Keratinocyte (primary cell): ENCODE measurements at regions not wholly inside any gene's neighbourhood (a gene's known extent, or its start where the extent isn't known, plus 50 kb on each side); places are given as distances from the start of the nearest gene placed in this dataset.

Source experiments
- DNase-seq: peaks from one replicate; pipeline ENCODE4 v3.0.0-alpha.2; 2011; ENCODE audit warnings: low read depth, missing footprints, low spot score
- FAIRE-seq: peaks from 2 replicates; lab custom pipeline; 2011; peaks lifted over from hg19 to GRCh38; lab: Jason Lieb, UNC
- H2AFZ ChIP-seq: 2 replicates; pipeline ENCODE4 v1.6.0; 2012; ENCODE audit warnings: low read length, control low read depth, inconsistent platforms; ENCODE audit not compliant: control insufficient read depth
- H3K27ac ChIP-seq: 2 replicates; pipeline ENCODE4 v1.5.1; 2011; ENCODE audit warnings: low read length; ENCODE audit not compliant: control insufficient read depth, insufficient read depth
- H3K27me3 ChIP-seq: 3 replicates; pipeline ENCODE4 v1.6.0; 2011; ENCODE audit warnings: low read length; ENCODE audit not compliant: control insufficient read depth, insufficient read depth; ENCODE audit errors: extremely low read depth
- H3K36me3 ChIP-seq, 2 experiments: 2 replicates in 1 of 2; 3 replicates in 1 of 2; pipeline ENCODE4 v1.5.1; 2011; ENCODE audit warnings: low read length in 2 of 2, mild to moderate bottlenecking in 1 of 2; ENCODE audit not compliant: control insufficient read depth in 2 of 2, insufficient read depth in 2 of 2; ENCODE audit errors: extremely low read depth in 1 of 2
- H3K4me1 ChIP-seq: 3 replicates; pipeline ENCODE4 v1.5.1; 2011; ENCODE audit warnings: low read length; ENCODE audit not compliant: control insufficient read depth, insufficient read depth; ENCODE audit errors: extremely low read depth
- H3K4me2 ChIP-seq: 3 replicates; pipeline ENCODE4 v1.6.0; 2011; ENCODE audit warnings: low read depth, low read length; ENCODE audit not compliant: control insufficient read depth, insufficient read depth; ENCODE audit errors: extremely low read depth
- H3K4me3 ChIP-seq, 3 experiments: fragments of 200-600 bp in 1 of 3; sonication (generic) in 1 of 3; 2 replicates in 2 of 3; 3 replicates in 1 of 3; pipeline ENCODE4 v1.5.1; 2011 to 2016; ENCODE audit warnings: low read length in 3 of 3, mild to moderate bottlenecking in 3 of 3, control low read depth in 2 of 3, inconsistent platforms in 1 of 3, low read depth in 1 of 3, mixed read lengths in 1 of 3, mixed run types in 1 of 3, moderate library complexity in 1 of 3; ENCODE audit not compliant: control insufficient read depth in 2 of 3, insufficient read depth in 2 of 3; ENCODE audit errors: extremely low read depth in 1 of 3
- H3K79me2 ChIP-seq: 2 replicates; pipeline ENCODE4 v1.6.0; 2012; ENCODE audit warnings: low read length; ENCODE audit not compliant: control insufficient read depth, insufficient read depth
- H3K9ac ChIP-seq: 3 replicates; pipeline ENCODE4 v1.6.0; 2011; ENCODE audit warnings: low read length; ENCODE audit not compliant: control insufficient read depth, insufficient read depth; ENCODE audit errors: extremely low read depth
- H3K9me1 ChIP-seq: 3 replicates; pipeline ENCODE4 v1.6.0; 2011; ENCODE audit warnings: low read length; ENCODE audit not compliant: control insufficient read depth, insufficient read depth; ENCODE audit errors: extremely low read depth
- H3K9me3 ChIP-seq: 2 replicates; pipeline ENCODE4 v1.5.1; 2012; ENCODE audit warnings: low read depth, low read length; ENCODE audit not compliant: control insufficient read depth
- H4K20me1 ChIP-seq: 3 replicates; pipeline ENCODE4 v1.6.0; 2011; ENCODE audit warnings: low read length; ENCODE audit not compliant: control insufficient read depth, insufficient read depth; ENCODE audit errors: extremely low read depth
- EZH2 ChIP-seq: IDR thresholded peaks from one replicate; pipeline ENCODE4 v1.6.1; 2012; ENCODE audit warnings: inconsistent platforms, mild to moderate bottlenecking, low read length, moderate library complexity
- dilution Hi-C: fragments of 300-500 bp; cut with MboI; formaldehyde crosslinking; loops from one replicate; pipeline ENCODE4 v1.7.0; 2020; ENCODE audit warnings: low sequenced_read_pairs; ENCODE audit not compliant: extremely low pct_ligation_motif_present
- TF ChIP-seq, protein P1 (sequence below), 3 experiments: IDR thresholded peaks in 1 of 3; conservative IDR thresholded peaks in 1 of 3; optimal IDR thresholded peaks in 1 of 3; 2 replicates in 2 of 3; 3 replicates in 1 of 3; pipeline versions ENCODE3 to v1.5.1; 2011; ENCODE audit warnings: low read length in 3 of 3, mild to moderate bottlenecking in 3 of 3, moderate library complexity in 2 of 3, control low read depth in 1 of 3, inconsistent platforms in 1 of 3; ENCODE audit not compliant: insufficient read depth in 2 of 3; ENCODE audit errors: extremely low read depth in 1 of 3

DNA sequence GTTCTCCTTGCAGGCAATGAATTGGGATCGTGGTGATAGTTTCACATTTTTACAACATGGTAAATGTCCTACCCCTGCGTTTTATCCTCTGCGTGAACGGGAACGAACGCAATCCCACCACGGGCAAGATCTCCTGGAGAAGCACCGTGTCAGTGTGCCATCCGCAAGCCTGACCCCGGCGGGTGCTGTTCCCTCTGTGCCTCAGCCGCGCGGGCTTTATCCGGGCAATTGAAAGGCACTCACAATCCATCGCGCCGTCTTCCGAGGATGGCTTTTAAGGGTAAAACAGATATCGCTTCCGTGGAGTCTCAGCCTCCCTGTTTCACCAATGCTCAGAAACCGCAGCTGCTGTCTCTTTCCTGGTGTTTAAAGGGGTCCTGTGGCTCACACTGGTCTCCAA lies 1387.5 kb downstream of the BRD1 start:
- Histone ChIP-seq H3K9me3 (peaks cover 21% of the 10 kb centered on the region), H3K9me1 (no peaks in the 10 kb centered on the region), H3K27me3 (no peaks in the 10 kb centered on the region), H4K20me1 (no peaks in the 10 kb centered on the region), H3K4me3 (no peak overlapping the region), H3K4me1 (no peaks in the 10 kb centered on the region), H3K27ac (no peak overlapping the region), H2AFZ (no peak overlapping the region), H3K9ac (no peak overlapping the region), H3K36me3 (no peaks in the 10 kb centered on the region), H3K79me2 (no peaks in the 10 kb centered on the region), H3K4me2 (no peak overlapping the region)
- TF ChIP-seq EZH2: no peak
- TF ChIP-seq, protein P1, sequence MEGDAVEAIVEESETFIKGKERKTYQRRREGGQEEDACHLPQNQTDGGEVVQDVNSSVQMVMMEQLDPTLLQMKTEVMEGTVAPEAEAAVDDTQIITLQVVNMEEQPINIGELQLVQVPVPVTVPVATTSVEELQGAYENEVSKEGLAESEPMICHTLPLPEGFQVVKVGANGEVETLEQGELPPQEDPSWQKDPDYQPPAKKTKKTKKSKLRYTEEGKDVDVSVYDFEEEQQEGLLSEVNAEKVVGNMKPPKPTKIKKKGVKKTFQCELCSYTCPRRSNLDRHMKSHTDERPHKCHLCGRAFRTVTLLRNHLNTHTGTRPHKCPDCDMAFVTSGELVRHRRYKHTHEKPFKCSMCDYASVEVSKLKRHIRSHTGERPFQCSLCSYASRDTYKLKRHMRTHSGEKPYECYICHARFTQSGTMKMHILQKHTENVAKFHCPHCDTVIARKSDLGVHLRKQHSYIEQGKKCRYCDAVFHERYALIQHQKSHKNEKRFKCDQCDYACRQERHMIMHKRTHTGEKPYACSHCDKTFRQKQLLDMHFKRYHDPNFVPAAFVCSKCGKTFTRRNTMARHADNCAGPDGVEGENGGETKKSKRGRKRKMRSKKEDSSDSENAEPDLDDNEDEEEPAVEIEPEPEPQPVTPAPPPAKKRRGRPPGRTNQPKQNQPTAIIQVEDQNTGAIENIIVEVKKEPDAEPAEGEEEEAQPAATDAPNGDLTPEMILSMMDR (optimal IDR thresholded peaks at IDR 0.05 in 1 of 3, IDR thresholded peaks at IDR 0.05 in 1 of 3, conservative IDR thresholded peaks at IDR 0.05 in 1 of 3; ENCODE audit: extremely low read depth in 1 of 3, insufficient read depth in 2 of 3, low read length in 3 of 3): no peak
- dilution Hi-C loops: no loop called here
- FAIRE-seq: no peak
- no peak for DNase-seq

DNA sequence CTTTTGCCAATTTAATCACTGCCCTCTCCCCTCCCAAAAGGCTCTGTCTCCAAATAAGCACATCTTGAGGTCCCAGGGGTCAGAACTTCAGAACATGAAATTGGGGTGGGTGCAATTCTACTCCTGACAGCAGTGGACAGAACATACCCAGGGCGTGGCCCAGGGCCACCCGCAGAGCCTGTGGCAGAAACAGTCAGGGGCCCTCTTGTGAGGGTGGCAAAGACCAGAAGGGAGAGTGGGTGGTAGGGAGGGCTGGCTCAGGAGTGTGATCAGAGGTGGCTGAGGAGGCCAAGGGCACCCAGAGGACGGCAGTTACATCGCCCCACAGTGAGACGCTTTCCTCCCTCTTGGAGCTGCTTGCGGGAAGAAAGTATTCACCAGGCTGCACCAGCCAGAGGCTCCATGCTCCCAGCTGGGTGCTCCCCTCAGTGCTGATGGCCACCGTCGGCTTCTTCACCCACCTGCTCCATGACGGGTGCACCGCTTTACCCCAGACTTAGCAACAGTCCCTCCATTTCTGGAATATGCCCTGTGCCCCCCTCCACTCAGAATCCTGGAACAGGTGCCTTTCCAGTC lies 1388.0 kb downstream of the BRD1 start:
- H3K36me3 ChIP-seq: no peaks in the 10 kb centered on the region
- no peaks in the 10 kb centered on the region for H3K79me2 ChIP-seq
- dilution Hi-C loops: no loop called here
- H2AFZ ChIP-seq: no peak overlapping the region
- FAIRE-seq (no peak), DNase-seq (no peak)
- H3K4me1 ChIP-seq: no peaks in the 10 kb centered on the region
- H3K4me2 ChIP-seq: no peak overlapping the region
- H3K27me3 ChIP-seq: no peaks in the 10 kb centered on the region
- no peaks in the 10 kb centered on the region for H4K20me1 ChIP-seq
- H3K9me3 ChIP-seq: peaks cover 20% of the 10 kb centered on the region
- no peak for TF ChIP-seq EZH2
- TF ChIP-seq, protein P1 (optimal IDR thresholded peaks at IDR 0.05 in 1 of 3, IDR thresholded peaks at IDR 0.05 in 1 of 3, conservative IDR thresholded peaks at IDR 0.05 in 1 of 3; ENCODE audit: extremely low read depth in 1 of 3, insufficient read depth in 2 of 3, low read length in 3 of 3): no peak
- no peak overlapping the region for H3K27ac ChIP-seq
- H3K9ac ChIP-seq: no peak overlapping the region
- no peak overlapping the region for H3K4me3 ChIP-seq
- no peaks in the 10 kb centered on the region for H3K9me1 ChIP-seq
